HepG2 (cell line): ENCODE measurements at regions not wholly inside any gene's neighbourhood (a gene's known extent, or its start where the extent isn't known, plus 50 kb on each side); places are given as distances from the start of the nearest gene placed in this dataset.

Source experiments
- ATAC-seq: fragments of 200-7000 bp; cut with Tn5 transposase; 3 replicates; pipeline ENCODE4 v1.9.1; 2020; ENCODE audit warnings: mild to moderate bottlenecking, moderate library complexity
- BruUV-seq: library from RNA; stranded (reverse); fragments of 400-500 nt; replicated peaks from 2 replicates; lab custom pipeline; 2021; lab: Mats Ljungman, UMichigan
- CTCF ChIA-PET: fragments of 300-600 bp; formaldehyde crosslinking; extraction: SDS; loops from one replicate; lab custom pipeline; 2021; ENCODE audit warnings: low total read pairs, inconsistent platforms, low intra/inter-chr PET ratio; lab: Yijun Ruan, JAX
- POLR2A ChIA-PET: fragments of 350-600 bp; sonication (Branson Sonifier 250); formaldehyde crosslinking; loops from one replicate; lab custom pipeline; 2020; ENCODE audit warnings: antibody characterized with exemption, inconsistent platforms; lab: Yijun Ruan, JAX
- DNase-seq: peaks from one replicate; pipeline ENCODE4 v3.0.0-alpha.2; 2015; ENCODE audit warnings: low spot score
- FAIRE-seq: peaks from 3 replicates; lab custom pipeline; 2011; peaks lifted over from hg19 to GRCh38; lab: Jason Lieb, UNC
- H2AFZ ChIP-seq: one replicate; pipeline ENCODE4 v1.6.1; 2011; ENCODE audit warnings: low read length, inconsistent platforms
- H3K27ac ChIP-seq: fragments of 300-600 bp; 3 replicates; pipeline ENCODE4 v1.8.0; 2011; ENCODE audit warnings: mixed run types, mild to moderate bottlenecking, mixed read lengths, low read length, inconsistent platforms; ENCODE audit not compliant: insufficient read depth; ENCODE audit errors: extremely low read length
- H3K27me3 ChIP-seq, 2 experiments: fragments of 200-600 bp in 1 of 2; 2 replicates in 1 of 2; 3 replicates in 1 of 2; pipeline versions ENCODE4 v1.6.0 to v1.8.0; 2011; ENCODE audit warnings: low read length in 2 of 2, mild to moderate bottlenecking in 2 of 2, moderate library complexity in 2 of 2, inconsistent platforms in 1 of 2; ENCODE audit not compliant: insufficient read depth in 2 of 2, control insufficient read depth in 1 of 2
- H3K36me3 ChIP-seq, 2 experiments: fragments of 200-600 bp in 1 of 2; replicated peaks in 1 of 2; 2 replicates in 1 of 2; 3 replicates in 1 of 2; pipeline versions ENCODE4 v1.5.1 to v1.8.0; 2011; ENCODE audit warnings: low read length in 2 of 2, inconsistent platforms in 1 of 2; ENCODE audit not compliant: insufficient read depth in 2 of 2, control insufficient read depth in 1 of 2
- H3K4me1 ChIP-seq: 2 replicates; pipeline ENCODE4 v1.5.1; 2012; ENCODE audit warnings: low read length, inconsistent platforms; ENCODE audit not compliant: insufficient read depth
- H3K4me2 ChIP-seq: 2 replicates; pipeline ENCODE4 v1.6.0; 2011; ENCODE audit warnings: low read depth, low read length, inconsistent platforms
- H3K4me3 ChIP-seq, 3 experiments: fragments of 200-600 bp in 1 of 3; sonication (generic), shearing (Covaris generic) in 1 of 3; replicated peaks in 1 of 3; 2 replicates each; pipeline ENCODE4 v1.5.1; 2011 to 2016; ENCODE audit warnings: low read length in 3 of 3, inconsistent platforms in 2 of 3, low read depth in 2 of 3, mild to moderate bottlenecking in 2 of 3, control low read depth in 1 of 3, mixed read lengths in 1 of 3; ENCODE audit not compliant: insufficient read depth in 1 of 3
- H3K79me2 ChIP-seq: one replicate; pipeline ENCODE4 v1.6.1; 2011; ENCODE audit warnings: low read length, inconsistent platforms; ENCODE audit not compliant: insufficient read depth
- H3K9ac ChIP-seq: 2 replicates; pipeline ENCODE4 v1.6.0; 2011; ENCODE audit warnings: mild to moderate bottlenecking, low read depth, low read length, inconsistent platforms; ENCODE audit not compliant: insufficient read depth
- H3K9me3 ChIP-seq: 2 replicates; pipeline ENCODE4 v1.5.1; 2012; ENCODE audit warnings: mild to moderate bottlenecking, low read length
- H4K20me1 ChIP-seq: 2 replicates; pipeline ENCODE4 v1.6.0; 2011; ENCODE audit warnings: inconsistent platforms, mild to moderate bottlenecking, low read length, moderate library complexity; ENCODE audit not compliant: insufficient read depth
- BRD4 ChIP-seq: sonication (generic); formaldehyde crosslinking; IDR thresholded peaks from 2 replicates; pipeline ENCODE4 v1.4.0; 2020; ENCODE audit warnings: missing genetic modification reagents
- DR1 ChIP-seq: sonication (generic); formaldehyde crosslinking; IDR thresholded peaks from 2 replicates; pipeline ENCODE4 v1.8.0; 2021; ENCODE audit warnings: mild to moderate bottlenecking, missing genetic modification reagents, inconsistent platforms
- DRAP1 ChIP-seq: IDR thresholded peaks from 2 replicates; pipeline ENCODE4 v1.6.1; 2016; ENCODE audit warnings: missing genetic modification reagents, missing compliant biosample characterization
- E2F2 ChIP-seq: sonication (generic); formaldehyde crosslinking; IDR thresholded peaks from 2 replicates; pipeline ENCODE4 v1.4.0; 2020; ENCODE audit warnings: missing genetic modification reagents, borderline replicate concordance
- KMT2A ChIP-seq: sonication (generic); formaldehyde crosslinking; IDR thresholded peaks from 2 replicates; pipeline ENCODE4 v1.4.0; 2020; ENCODE audit warnings: missing genetic modification reagents
- NFYB ChIP-seq: sonication (generic); formaldehyde crosslinking; IDR thresholded peaks from 2 replicates; pipeline ENCODE4 v1.4.0; 2020; ENCODE audit warnings: missing genetic modification reagents
- ZFX ChIP-seq: sonication (generic); formaldehyde crosslinking; IDR thresholded peaks from 2 replicates; pipeline ENCODE4 v1.4.0; 2020; ENCODE audit warnings: mild to moderate bottlenecking, low read depth, missing genetic modification reagents, moderate library complexity
- ZNF17 ChIP-seq: sonication (generic); formaldehyde crosslinking; IDR thresholded peaks from 2 replicates; pipeline ENCODE4 v1.5.0; 2020; ENCODE audit warnings: mild to moderate bottlenecking, missing genetic modification reagents
- ZNF331 ChIP-seq: sonication (generic); formaldehyde crosslinking; IDR thresholded peaks from 2 replicates; pipeline ENCODE4 v1.4.0; 2020; ENCODE audit warnings: missing genetic modification reagents
- ZNF580 ChIP-seq: IDR thresholded peaks from 2 replicates; pipeline ENCODE4 v1.6.1; 2016; ENCODE audit warnings: low read depth, borderline replicate concordance
- ZNF784 ChIP-seq: sonication (generic); formaldehyde crosslinking; IDR thresholded peaks from 2 replicates; pipeline ENCODE4 v1.5.1; 2020; ENCODE audit warnings: missing genetic modification reagents, mild to moderate bottlenecking, borderline replicate concordance
- WGBS: methylation state at CpG from one replicate; pipeline ENCODE4 v1.1.6; 2017; ENCODE audit warnings: low lambda C conversion rate; 5-methylcytosine and 5-hydroxymethylcytosine counted together
- in situ Hi-C: cut with HindIII; loops from 2 replicates; pipeline ENCODE4 v1.10.0; 2017; ENCODE audit warnings: low pct_unique_long_range_greater_than_20kb; ENCODE audit not compliant: extremely low pct_ligation_motif_present
- intact Hi-C: fragments of 100-400 bp; cut with micrococcal nuclease; formaldehyde crosslinking; loops from one replicate; pipeline ENCODE4 v1.10.0; 2022; ENCODE audit not compliant: unreplicated experiment
- TF ChIP-seq, protein P1 (sequence below): sonication (generic); formaldehyde crosslinking; IDR thresholded peaks from 2 replicates; pipeline ENCODE4 v1.4.0; 2020; ENCODE audit warnings: mild to moderate bottlenecking, missing genetic modification reagents, borderline replicate concordance
- TF ChIP-seq, protein P2 (sequence below): sonication (generic); formaldehyde crosslinking; IDR thresholded peaks from 2 replicates; pipeline ENCODE4 v1.4.0; 2020; ENCODE audit warnings: mild to moderate bottlenecking, missing genetic modification reagents
- TF ChIP-seq, protein P3 (sequence below): sonication (generic); formaldehyde crosslinking; conservative IDR thresholded peaks from 2 replicates; pipeline ENCODE4 v1.4.0; 2020; ENCODE audit warnings: mild to moderate bottlenecking, missing genetic modification reagents, moderate library complexity

- DNase-seq (no peak), ATAC-seq (no peak), FAIRE-seq (no peak)
- no peaks in the 10 kb centered on the region for H4K20me1 ChIP-seq
- in situ Hi-C loops (no loop called here), intact Hi-C loops (no loop called here)
- H3K9me3 ChIP-seq = no peaks in the 10 kb centered on the region
- no peaks in the 10 kb centered on the region for H3K27me3 ChIP-seq
- H3K27ac ChIP-seq = no peak overlapping the region
- H3K36me3 ChIP-seq = no peaks in the 10 kb centered on the region
- WGBS = 0% methylated on average over 1 of the region's 3 CpGs
- no peaks in the 10 kb centered on the region for H3K4me1 ChIP-seq
- ChIA-PET CTCF (no interaction called here), POLR2A (no interaction called here)
- H3K79me2 ChIP-seq = no peaks in the 10 kb centered on the region
- H2AFZ ChIP-seq = no peak overlapping the region
- H3K4me2 ChIP-seq = no peak overlapping the region
- no peak overlapping the region for H3K4me3 ChIP-seq
- no peak overlapping the region for H3K9ac ChIP-seq
- BruUV-seq = no TSS peak
- TF ChIP-seq DR1 (CRISPR knock-in tag) (no peak), E2F2 (no peak), KMT2A (CRISPR knock-in tag) (no peak), ZFX (no peak), ZNF580 (CRISPR knock-in tag) (no peak), ZNF331 (CRISPR knock-in tag) (no peak), ZNF17 (no peak), DRAP1 (CRISPR knock-in tag) (no peak), NFYB (CRISPR knock-in tag) (no peak), BRD4 (CRISPR knock-in tag) (no peak), ZNF784 (CRISPR knock-in tag) (no peak)
- TF ChIP-seq, protein P1, sequence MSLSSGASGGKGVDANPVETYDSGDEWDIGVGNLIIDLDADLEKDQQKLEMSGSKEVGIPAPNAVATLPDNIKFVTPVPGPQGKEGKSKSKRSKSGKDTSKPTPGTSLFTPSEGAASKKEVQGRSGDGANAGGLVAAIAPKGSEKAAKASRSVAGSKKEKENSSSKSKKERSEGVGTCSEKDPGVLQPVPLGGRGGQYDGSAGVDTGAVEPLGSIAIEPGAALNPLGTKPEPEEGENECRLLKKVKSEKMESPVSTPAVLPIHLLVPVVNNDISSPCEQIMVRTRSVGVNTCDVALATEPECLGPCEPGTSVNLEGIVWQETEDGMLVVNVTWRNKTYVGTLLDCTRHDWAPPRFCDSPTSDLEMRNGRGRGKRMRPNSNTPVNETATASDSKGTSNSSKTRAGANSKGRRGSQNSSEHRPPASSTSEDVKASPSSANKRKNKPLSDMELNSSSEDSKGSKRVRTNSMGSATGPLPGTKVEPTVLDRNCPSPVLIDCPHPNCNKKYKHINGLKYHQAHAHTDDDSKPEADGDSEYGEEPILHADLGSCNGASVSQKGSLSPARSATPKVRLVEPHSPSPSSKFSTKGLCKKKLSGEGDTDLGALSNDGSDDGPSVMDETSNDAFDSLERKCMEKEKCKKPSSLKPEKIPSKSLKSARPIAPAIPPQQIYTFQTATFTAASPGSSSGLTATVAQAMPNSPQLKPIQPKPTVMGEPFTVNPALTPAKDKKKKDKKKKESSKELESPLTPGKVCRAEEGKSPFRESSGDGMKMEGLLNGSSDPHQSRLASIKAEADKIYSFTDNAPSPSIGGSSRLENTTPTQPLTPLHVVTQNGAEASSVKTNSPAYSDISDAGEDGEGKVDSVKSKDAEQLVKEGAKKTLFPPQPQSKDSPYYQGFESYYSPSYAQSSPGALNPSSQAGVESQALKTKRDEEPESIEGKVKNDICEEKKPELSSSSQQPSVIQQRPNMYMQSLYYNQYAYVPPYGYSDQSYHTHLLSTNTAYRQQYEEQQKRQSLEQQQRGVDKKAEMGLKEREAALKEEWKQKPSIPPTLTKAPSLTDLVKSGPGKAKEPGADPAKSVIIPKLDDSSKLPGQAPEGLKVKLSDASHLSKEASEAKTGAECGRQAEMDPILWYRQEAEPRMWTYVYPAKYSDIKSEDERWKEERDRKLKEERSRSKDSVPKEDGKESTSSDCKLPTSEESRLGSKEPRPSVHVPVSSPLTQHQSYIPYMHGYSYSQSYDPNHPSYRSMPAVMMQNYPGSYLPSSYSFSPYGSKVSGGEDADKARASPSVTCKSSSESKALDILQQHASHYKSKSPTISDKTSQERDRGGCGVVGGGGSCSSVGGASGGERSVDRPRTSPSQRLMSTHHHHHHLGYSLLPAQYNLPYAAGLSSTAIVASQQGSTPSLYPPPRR (CRISPR knock-in tag) = no peak
- TF ChIP-seq, protein P2, sequence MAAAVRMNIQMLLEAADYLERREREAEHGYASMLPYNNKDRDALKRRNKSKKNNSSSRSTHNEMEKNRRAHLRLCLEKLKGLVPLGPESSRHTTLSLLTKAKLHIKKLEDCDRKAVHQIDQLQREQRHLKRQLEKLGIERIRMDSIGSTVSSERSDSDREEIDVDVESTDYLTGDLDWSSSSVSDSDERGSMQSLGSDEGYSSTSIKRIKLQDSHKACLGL (CRISPR knock-in tag) = no peak
- TF ChIP-seq, protein P3, sequence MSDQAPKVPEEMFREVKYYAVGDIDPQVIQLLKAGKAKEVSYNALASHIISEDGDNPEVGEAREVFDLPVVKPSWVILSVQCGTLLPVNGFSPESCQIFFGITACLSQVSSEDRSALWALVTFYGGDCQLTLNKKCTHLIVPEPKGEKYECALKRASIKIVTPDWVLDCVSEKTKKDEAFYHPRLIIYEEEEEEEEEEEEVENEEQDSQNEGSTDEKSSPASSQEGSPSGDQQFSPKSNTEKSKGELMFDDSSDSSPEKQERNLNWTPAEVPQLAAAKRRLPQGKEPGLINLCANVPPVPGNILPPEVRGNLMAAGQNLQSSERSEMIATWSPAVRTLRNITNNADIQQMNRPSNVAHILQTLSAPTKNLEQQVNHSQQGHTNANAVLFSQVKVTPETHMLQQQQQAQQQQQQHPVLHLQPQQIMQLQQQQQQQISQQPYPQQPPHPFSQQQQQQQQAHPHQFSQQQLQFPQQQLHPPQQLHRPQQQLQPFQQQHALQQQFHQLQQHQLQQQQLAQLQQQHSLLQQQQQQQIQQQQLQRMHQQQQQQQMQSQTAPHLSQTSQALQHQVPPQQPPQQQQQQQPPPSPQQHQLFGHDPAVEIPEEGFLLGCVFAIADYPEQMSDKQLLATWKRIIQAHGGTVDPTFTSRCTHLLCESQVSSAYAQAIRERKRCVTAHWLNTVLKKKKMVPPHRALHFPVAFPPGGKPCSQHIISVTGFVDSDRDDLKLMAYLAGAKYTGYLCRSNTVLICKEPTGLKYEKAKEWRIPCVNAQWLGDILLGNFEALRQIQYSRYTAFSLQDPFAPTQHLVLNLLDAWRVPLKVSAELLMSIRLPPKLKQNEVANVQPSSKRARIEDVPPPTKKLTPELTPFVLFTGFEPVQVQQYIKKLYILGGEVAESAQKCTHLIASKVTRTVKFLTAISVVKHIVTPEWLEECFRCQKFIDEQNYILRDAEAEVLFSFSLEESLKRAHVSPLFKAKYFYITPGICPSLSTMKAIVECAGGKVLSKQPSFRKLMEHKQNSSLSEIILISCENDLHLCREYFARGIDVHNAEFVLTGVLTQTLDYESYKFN = no peak
These were observed 265.8 kb downstream of the PCDH18 start for GRCh38 chr4:137266511-137266910.
